OCI-LY7 (cell line): ENCODE measurements at regions not wholly inside any gene's neighbourhood (a gene's known extent, or its start where the extent isn't known, plus 50 kb on each side); places are given as distances from the start of the nearest gene placed in this dataset.

Source experiments
- EZH2phosphoT487 ChIP-seq: fragments of 200-600 bp; sonication (generic); IDR thresholded peaks from 2 replicates; pipeline ENCODE4 v1.6.1; 2018; ENCODE audit warnings: low read depth, borderline replicate concordance, mild to moderate bottlenecking, mixed run types, antibody characterized with exemption, low read length, moderate library complexity, mixed read lengths
- TF ChIP-seq, protein P1 (sequence below): fragments of 200-600 bp; sonication (generic); conservative IDR thresholded peaks from 2 replicates; pipeline ENCODE4 v1.5.1; 2014; ENCODE audit warnings: mild to moderate bottlenecking, antibody characterized with exemption, low read length, moderate library complexity, mixed read lengths

DNA sequence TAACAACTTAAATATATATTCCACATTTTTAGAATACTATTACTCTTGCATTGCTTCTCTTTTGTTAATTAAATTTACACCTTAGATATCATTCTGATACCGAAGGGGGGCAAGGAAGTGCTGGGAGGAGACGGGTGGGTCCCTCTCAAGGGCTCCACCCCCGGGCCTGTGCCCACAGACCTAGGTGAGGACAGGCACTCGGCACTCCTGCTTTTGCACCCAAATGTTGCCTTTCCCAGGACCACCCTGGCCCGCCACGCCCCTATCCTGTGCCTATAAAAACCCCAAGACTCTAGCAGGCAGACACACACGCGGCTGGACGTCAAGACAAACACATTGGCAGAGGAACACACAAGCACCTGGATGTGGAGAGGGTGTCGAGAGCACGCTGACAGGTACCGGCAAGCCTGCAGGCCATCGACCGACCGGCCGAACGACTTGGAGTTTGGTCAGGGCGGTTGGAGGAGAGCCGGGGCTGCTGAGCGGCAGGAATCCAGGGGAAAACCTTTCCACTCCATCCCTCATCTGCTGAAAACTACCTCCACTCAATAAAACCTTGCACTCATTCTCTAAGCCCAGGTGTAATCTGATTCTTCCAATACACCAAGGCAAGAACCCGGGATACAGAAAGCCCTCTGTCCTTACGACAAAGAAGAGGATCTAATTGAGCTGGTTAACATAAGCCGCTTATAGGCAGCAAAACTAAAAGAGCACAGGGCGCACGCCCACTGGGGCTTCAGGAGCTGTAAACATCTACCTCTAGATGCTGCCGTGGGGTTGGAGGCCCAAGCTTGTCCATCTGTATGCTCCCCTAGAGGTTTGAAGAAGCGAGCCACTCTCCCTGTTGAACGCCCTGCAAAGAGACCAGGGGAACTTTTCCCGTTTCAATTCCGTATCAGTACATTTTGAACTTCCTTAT, 197.4 kb upstream of the PRSS16 start:
- TF ChIP-seq, protein P1, sequence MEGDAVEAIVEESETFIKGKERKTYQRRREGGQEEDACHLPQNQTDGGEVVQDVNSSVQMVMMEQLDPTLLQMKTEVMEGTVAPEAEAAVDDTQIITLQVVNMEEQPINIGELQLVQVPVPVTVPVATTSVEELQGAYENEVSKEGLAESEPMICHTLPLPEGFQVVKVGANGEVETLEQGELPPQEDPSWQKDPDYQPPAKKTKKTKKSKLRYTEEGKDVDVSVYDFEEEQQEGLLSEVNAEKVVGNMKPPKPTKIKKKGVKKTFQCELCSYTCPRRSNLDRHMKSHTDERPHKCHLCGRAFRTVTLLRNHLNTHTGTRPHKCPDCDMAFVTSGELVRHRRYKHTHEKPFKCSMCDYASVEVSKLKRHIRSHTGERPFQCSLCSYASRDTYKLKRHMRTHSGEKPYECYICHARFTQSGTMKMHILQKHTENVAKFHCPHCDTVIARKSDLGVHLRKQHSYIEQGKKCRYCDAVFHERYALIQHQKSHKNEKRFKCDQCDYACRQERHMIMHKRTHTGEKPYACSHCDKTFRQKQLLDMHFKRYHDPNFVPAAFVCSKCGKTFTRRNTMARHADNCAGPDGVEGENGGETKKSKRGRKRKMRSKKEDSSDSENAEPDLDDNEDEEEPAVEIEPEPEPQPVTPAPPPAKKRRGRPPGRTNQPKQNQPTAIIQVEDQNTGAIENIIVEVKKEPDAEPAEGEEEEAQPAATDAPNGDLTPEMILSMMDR = no peak
- TF ChIP-seq EZH2phosphoT487 = no peak
